IPS-20b (cell line): ENCODE measurements at regions not wholly inside any gene's neighbourhood (a gene's known extent, or its start where the extent isn't known, plus 50 kb on each side); places are given as distances from the start of the nearest gene placed in this dataset.
"Not testable (repeated sequence)": the region's sequence is repeated elsewhere in the genome, so short reads cannot be mapped to it uniquely, and the experiment has no call there.

ENCODE experiments used
- H3K27ac ChIP-seq: one replicate; pipeline ENCODE4 v1.5.1; 2013; ENCODE audit warnings: low read length
- H3K27me3 ChIP-seq: 2 replicates; pipeline ENCODE4 v1.6.1; 2013; ENCODE audit warnings: mild to moderate bottlenecking, low read length, inconsistent platforms; ENCODE audit not compliant: insufficient read depth
- H3K36me3 ChIP-seq: 2 replicates; pipeline ENCODE4 v1.6.1; 2013; ENCODE audit warnings: low read depth, mild to moderate bottlenecking, inconsistent platforms, low read length, moderate library complexity; ENCODE audit not compliant: insufficient read depth
- H3K4me1 ChIP-seq: 2 replicates; pipeline ENCODE4 v1.6.1; 2013; ENCODE audit warnings: mild to moderate bottlenecking, control low read depth, inconsistent platforms, low read length, moderate library complexity; ENCODE audit not compliant: insufficient read depth
- H3K4me3 ChIP-seq: 2 replicates; pipeline ENCODE4 v1.5.1; 2013; ENCODE audit warnings: mild to moderate bottlenecking, low read length, inconsistent platforms
- H3K9ac ChIP-seq: 2 replicates; pipeline ENCODE4 v1.6.1; 2013; ENCODE audit warnings: low read depth, mild to moderate bottlenecking, inconsistent platforms, low read length, moderate library complexity
- H3K9me3 ChIP-seq: 2 replicates; pipeline ENCODE4 v1.6.1; 2013; ENCODE audit warnings: mild to moderate bottlenecking, low read depth, low read length, inconsistent platforms; ENCODE audit not compliant: insufficient read depth

DNA sequence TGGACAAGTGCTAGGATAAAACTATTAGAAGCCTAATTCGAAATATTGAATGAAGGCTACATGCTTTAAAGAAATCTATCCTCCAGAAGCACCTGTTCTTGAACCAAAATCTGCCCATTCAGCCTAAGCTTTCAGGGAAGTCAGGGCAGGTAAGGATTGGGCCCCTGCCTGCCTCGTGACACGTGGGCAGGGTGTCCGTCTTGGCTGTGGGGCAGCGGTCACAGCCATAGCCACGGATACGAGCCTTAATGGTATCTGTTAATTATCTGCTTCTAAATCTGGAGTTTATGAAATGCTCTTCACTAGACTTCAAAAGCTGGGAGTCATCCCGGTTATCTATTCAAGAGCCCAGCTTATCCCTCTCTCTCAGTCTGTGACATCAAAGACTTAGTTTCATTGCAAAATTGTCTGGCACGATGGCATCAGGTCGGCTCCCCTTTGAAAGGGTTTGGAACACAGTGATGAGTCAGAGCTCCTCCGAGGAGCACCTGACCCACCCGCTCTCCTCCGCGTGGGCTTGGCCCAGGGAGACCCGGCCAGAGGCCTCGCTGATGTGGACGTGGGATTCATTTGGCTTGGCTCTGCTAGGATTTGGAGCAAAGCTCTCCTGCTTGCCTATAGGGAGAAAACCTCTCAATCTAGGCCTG, 135.9 kb downstream of the MACROH2A1 start:
- H3K9ac ChIP-seq, result no peak overlapping the region
- no peaks in the 10 kb centered on the region for H3K4me1 ChIP-seq
- H3K27ac ChIP-seq, result no peak overlapping the region
- H3K36me3 ChIP-seq, result no peaks in the 10 kb centered on the region
- peaks cover 9% of the 10 kb centered on the region for H3K9me3 ChIP-seq
- no peak overlapping the region for H3K4me3 ChIP-seq
- no peaks in the 10 kb centered on the region for H3K27me3 ChIP-seq

- Histone ChIP-seq H3K27ac (no peak overlapping the region), H3K9me3 (peaks cover 9% of the 10 kb centered on the region), H3K4me3 (no peak overlapping the region), H3K36me3 (no peaks in the 10 kb centered on the region), H3K4me1 (no peaks in the 10 kb centered on the region), H3K27me3 (no peaks in the 10 kb centered on the region), H3K9ac (no peak overlapping the region)
Observed at GRCh38 chr5:135262364-135262763, 136.7 kb downstream of the MACROH2A1 start.

DNA sequence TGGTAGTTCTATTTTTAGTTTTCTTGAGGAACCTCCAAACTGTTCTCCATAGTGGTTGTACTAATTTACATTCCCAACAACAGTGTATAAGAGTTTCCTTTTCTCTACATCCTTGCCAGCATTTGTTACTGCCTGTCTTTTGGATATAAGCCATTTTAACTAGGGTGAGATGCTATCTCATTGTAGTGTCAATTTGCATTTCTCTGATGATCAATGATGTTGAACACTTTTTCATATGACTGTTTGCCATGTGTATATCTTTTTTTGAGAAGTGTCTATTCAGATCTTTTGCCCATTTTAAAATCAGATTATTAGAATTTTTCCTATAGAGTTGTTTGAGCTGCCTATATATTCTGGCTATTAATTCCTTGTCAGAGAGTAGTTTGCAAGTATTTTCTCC, 138.9 kb downstream of the MACROH2A1 start:
- H3K4me3 ChIP-seq, H3K36me3 ChIP-seq, H3K9ac ChIP-seq, H3K27ac ChIP-seq, H3K9me3 ChIP-seq, H3K4me1 ChIP-seq, H3K27me3 ChIP-seq: not testable (repeated sequence)

DNA sequence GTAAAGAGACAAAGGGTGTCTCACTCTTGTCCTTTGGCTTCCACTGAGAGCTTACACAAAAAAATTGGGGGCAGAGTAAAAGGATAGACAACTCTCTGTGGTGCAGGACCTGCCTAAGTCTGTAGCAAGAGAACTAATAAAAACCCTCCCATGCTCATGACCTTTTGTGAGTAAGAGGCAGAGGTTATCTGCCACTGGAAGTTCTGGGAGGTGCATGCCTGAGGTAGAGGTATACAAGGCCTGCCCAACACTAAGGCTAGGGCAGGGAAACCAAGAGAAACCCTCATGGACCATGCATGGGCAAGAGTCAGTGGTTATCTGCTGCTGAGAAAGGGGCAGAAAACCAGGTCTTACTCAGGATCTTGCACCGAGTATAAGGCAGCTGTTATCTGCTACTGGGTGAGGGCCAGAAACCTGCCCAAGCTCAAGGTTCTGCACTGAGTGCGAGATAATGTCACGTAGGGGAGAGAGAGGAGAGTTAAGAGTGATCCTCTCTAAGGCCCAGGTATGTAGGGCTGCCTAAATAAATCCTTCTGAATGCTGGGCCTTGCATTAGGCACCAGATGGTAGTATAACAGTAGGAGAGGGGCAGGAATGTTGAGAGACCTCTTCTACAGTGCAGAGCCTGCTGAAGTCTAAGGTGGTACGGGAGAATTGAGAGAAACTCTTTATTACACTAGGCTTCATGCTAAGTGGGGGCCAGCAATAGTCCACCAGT, 143.4 kb downstream of the MACROH2A1 start:
- Histone ChIP-seq H3K27me3 (no peaks in the 10 kb centered on the region), H3K9ac (no peak overlapping the region), H3K36me3 (no peaks in the 10 kb centered on the region), H3K27ac (no peak overlapping the region), H3K4me3 (no peak overlapping the region), H3K4me1 (no peaks in the 10 kb centered on the region), H3K9me3 (no peaks in the 10 kb centered on the region)

- H3K9ac ChIP-seq, result no peak overlapping the region
- H3K9me3 ChIP-seq, result no peaks in the 10 kb centered on the region
- no peaks in the 10 kb centered on the region for H3K4me1 ChIP-seq
- H3K27me3 ChIP-seq, result no peaks in the 10 kb centered on the region
- H3K36me3 ChIP-seq, result no peaks in the 10 kb centered on the region
- H3K27ac ChIP-seq, result no peak overlapping the region
- no peak overlapping the region for H3K4me3 ChIP-seq
Observed at GRCh38 chr5:135254183-135254582, 144.8 kb downstream of the MACROH2A1 start.

DNA sequence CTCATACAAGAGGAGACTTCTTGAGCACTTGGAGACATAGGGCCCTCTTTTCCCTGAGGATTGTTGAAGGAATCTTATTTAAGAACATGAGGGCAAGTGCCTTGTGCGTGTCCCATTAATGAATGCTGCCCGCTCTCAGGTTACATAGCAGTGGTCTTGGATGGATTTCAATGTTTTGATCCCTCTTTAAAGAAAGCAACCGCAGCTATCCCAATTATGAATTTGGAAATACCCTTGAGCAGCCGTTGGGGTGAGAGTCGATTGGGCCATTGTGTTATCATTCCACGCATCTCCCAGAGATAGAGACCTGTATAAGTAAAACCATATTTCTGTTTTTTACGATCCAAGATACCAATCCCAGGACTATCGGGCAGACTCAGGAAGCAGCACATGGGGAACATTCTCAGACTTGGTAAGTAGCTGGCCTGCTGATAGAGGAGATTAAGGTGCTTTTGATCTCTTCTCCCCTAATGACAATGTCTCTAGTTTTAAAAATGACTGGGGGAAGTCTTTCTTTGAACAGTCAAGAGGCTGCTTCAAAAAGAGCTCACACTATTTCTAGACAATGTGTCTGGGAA, 145.3 kb downstream of the MACROH2A1 start:
- no peaks in the 10 kb centered on the region for H3K27me3 ChIP-seq
- no peak overlapping the region for H3K4me3 ChIP-seq
- H3K9me3 ChIP-seq, result no peaks in the 10 kb centered on the region
- no peaks in the 10 kb centered on the region for H3K36me3 ChIP-seq
- H3K9ac ChIP-seq, result no peak overlapping the region
- no peaks in the 10 kb centered on the region for H3K4me1 ChIP-seq
- H3K27ac ChIP-seq, result no peak overlapping the region

DNA sequence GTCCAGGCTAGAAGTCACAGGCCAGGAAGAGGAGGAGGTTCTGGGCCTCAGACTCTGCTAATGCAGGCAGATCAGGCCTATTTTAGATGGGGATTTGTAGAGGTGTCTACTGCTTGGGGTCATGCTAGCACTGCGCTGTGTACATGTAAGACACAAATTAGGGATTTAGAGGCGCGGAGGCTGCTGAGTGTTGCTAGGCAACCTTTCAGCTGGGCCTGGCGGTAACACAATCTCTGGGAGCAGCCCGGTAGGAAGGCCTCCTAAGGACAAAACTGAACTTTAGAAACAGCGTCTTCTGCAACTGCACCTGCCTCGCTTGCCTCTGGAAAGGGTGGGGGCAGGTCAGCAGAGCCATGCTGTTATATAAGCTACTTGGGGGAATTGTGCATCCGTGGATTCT, 147.9 kb downstream of the MACROH2A1 start:
- H3K4me1 ChIP-seq, result no peaks in the 10 kb centered on the region; the same call in 1 of the 2 replicates
- H3K4me3 ChIP-seq, result no peak overlapping the region
- 0 out of 2 replicates have a peak, but pooled peaks cover 7% of the 10 kb centered on the region for H3K27me3 ChIP-seq
- H3K36me3 ChIP-seq, result no peaks in the 10 kb centered on the region
- no peak overlapping the region for H3K9ac ChIP-seq
- no peaks in the 10 kb centered on the region for H3K9me3 ChIP-seq
- H3K27ac ChIP-seq, result no peak overlapping the region

DNA sequence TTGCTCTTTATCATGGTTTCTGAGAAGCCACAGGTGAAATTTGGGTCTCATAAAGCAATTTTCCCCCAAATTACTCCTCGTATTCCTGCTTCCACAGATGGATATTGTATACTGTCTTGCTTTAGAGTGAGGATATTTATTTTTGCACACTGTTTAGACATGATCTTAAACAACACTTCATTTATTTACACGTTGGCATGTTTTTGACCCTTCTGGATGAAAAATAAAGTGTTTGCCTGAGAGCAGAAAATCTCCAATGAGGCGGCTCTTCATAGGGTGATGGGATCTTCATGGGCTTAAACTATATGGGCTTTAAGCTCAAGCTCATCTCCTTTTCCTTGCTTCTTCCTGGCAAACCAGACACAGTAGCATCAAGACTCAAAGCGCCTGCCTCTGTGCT, 148.4 kb downstream of the MACROH2A1 start:
- Histone ChIP-seq H3K27ac (no peak overlapping the region), H3K9me3 (no peaks in the 10 kb centered on the region), H3K36me3 (no peaks in the 10 kb centered on the region), H3K4me1 (no peaks in the 10 kb centered on the region; the same call in 1 of the 2 replicates), H3K9ac (no peak overlapping the region), H3K27me3 (0 out of 2 replicates have a peak, but pooled peaks cover 7% of the 10 kb centered on the region), H3K4me3 (no peak overlapping the region)

GRCh38 chr5:135249658-135250057, 149.4 kb downstream of the MACROH2A1 start:
- no peak overlapping the region for H3K4me3 ChIP-seq
- no peak overlapping the region for H3K27ac ChIP-seq
- H3K9ac ChIP-seq, result no peak overlapping the region
- no peaks in the 10 kb centered on the region for H3K36me3 ChIP-seq
- H3K9me3 ChIP-seq, result no peaks in the 10 kb centered on the region
- H3K4me1 ChIP-seq, result no peaks in the 10 kb centered on the region; the same call in 1 of the 2 replicates
- H3K27me3 ChIP-seq, result 0 out of 2 replicates have a peak, but pooled peaks cover 7% of the 10 kb centered on the region

GRCh38 chr5:135248801-135249231, 150.2 kb downstream of the MACROH2A1 start:
- Histone ChIP-seq H3K9ac (no peak overlapping the region), H3K4me1 (no peaks in the 10 kb centered on the region; the same call in 1 of the 2 replicates), H3K36me3 (no peaks in the 10 kb centered on the region), H3K9me3 (no peaks in the 10 kb centered on the region), H3K4me3 (no peak overlapping the region), H3K27me3 (0 out of 2 replicates have a peak, but pooled peaks cover 7% of the 10 kb centered on the region), H3K27ac (no peak overlapping the region)

DNA sequence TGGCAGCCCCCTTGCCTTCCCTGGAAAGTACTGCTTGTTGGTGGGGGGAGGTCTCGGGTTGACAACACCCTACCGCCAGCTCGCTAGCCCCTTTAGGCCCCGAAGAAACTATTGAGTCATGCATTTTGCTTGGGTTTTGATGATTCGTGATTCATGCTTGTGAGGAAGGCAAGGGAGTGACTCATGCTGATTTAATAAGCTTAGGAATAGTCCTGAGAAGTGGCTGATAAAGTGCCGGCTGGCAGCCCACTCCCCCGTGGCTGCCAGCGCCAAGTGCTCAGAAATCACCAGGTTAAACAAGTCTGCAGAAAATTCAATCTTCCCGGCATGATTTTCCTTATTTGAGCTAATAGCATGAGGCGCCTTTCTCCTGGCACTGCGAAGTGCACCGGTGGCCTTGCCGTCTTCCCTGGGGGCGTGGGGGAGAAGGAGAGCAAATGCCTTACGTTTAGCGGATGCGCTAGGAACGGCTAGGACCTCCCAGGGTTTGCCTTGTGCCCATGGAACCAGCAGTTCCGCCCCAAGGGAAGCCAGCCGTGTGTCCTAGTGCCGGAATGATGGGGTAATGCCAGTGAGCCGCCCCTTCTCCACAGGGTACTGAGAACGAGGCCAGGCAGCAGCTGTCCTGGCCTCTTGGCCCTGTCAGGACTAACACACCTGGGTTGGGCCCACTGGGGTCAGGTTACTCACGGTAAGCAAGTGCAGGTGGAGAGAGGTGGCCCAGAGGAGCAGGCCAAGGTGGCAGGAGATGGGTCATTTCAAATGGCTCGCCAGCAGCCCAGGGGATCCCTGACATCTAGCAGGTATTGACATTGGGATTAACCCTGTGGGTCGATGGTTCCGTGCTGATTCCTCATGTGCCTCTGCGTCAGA, 151.9 kb downstream of the MACROH2A1 start:
- no peaks in the 10 kb centered on the region for H3K36me3 ChIP-seq
- 0 out of 2 replicates have a peak, but pooled peaks cover 7% of the 10 kb centered on the region for H3K27me3 ChIP-seq
- no peaks in the 10 kb centered on the region; the same call in 1 of the 2 replicates for H3K4me1 ChIP-seq
- H3K9ac ChIP-seq, result no peak overlapping the region
- H3K4me3 ChIP-seq, result no peak overlapping the region
- no peaks in the 10 kb centered on the region for H3K9me3 ChIP-seq
- H3K27ac ChIP-seq, result no peak overlapping the region
